C4-2B (cell line): ENCODE measurements at regions not wholly inside any gene's neighbourhood (a gene's known extent, or its start where the extent isn't known, plus 50 kb on each side); places are given as distances from the start of the nearest gene placed in this dataset.

ENCODE experiments used
- CTCF ChIP-seq: fragments of 450-650 bp; conservative IDR thresholded peaks from 2 replicates; pipeline ENCODE4 v1.5.1; 2017; ENCODE audit warnings: mild to moderate bottlenecking
- ZFX ChIP-seq: fragments of 450-650 bp; IDR thresholded peaks from 2 replicates; pipeline ENCODE4 v1.6.1; 2017

- TF ChIP-seq CTCF (no peak), ZFX (no peak)
Observed at GRCh38 chr1:60716472-60716871, 365.9 kb upstream of the NFIA start.
